Smooth muscle cell (in vitro differentiated cells): ENCODE measurements at regions not wholly inside any gene's neighbourhood (a gene's known extent, or its start where the extent isn't known, plus 50 kb on each side); places are given as distances from the start of the nearest gene placed in this dataset.
"Not testable (repeated sequence)": the region's sequence is repeated elsewhere in the genome, so short reads cannot be mapped to it uniquely, and the experiment has no call there.

Experiments used
- DNase-seq: peaks from one replicate; lab custom pipeline; 2025; ENCODE audit not compliant: unreplicated experiment; lab: John Stamatoyannopoulos, UW
- H2AFZ ChIP-seq: fragments of 200-600 bp; sonication (generic); 2 replicates; pipeline ENCODE4 v1.6.0; 2016; ENCODE audit warnings: antibody characterized with exemption, low read depth, mild to moderate bottlenecking
- H3F3A ChIP-seq: fragments of 200-600 bp; sonication (generic); 2 replicates; pipeline ENCODE4 v1.6.0; 2017; ENCODE audit warnings: antibody characterized with exemption, low read depth
- H3K27ac ChIP-seq: fragments of 200-600 bp; sonication (generic); 2 replicates; pipeline ENCODE4 v1.5.1; 2016; ENCODE audit warnings: low read depth, mild to moderate bottlenecking
- H3K27me3 ChIP-seq: fragments of 200-600 bp; sonication (generic); 2 replicates; pipeline ENCODE4 v1.6.1; 2016; ENCODE audit warnings: low read depth, mild to moderate bottlenecking
- H3K36me3 ChIP-seq: fragments of 200-600 bp; sonication (generic); 2 replicates; pipeline ENCODE4 v1.5.1; 2016; ENCODE audit warnings: low read depth
- H3K4me1 ChIP-seq: fragments of 200-600 bp; sonication (generic); 2 replicates; pipeline ENCODE4 v1.5.1; 2016; ENCODE audit warnings: low read depth
- H3K4me2 ChIP-seq: fragments of 200-600 bp; sonication (generic); 2 replicates; pipeline ENCODE4 v1.6.0; 2016; ENCODE audit warnings: mild to moderate bottlenecking
- H3K4me3 ChIP-seq: fragments of 200-600 bp; sonication (generic); 2 replicates; pipeline ENCODE4 v1.5.1; 2016; ENCODE audit warnings: mild to moderate bottlenecking
- H3K79me2 ChIP-seq: fragments of 200-600 bp; sonication (generic); 2 replicates; pipeline ENCODE4 v1.6.0; 2016; ENCODE audit warnings: low read depth, mild to moderate bottlenecking
- H3K9ac ChIP-seq: fragments of 200-600 bp; sonication (generic); 2 replicates; pipeline ENCODE4 v1.6.0; 2016; ENCODE audit warnings: low read depth
- H3K9me3 ChIP-seq: fragments of 200-600 bp; sonication (generic); replicated peaks from 2 replicates; pipeline ENCODE4 v1.5.1; 2016; ENCODE audit warnings: low read depth
- H4K20me1 ChIP-seq: fragments of 200-600 bp; sonication (generic); 2 replicates; pipeline ENCODE4 v1.6.0; 2016; ENCODE audit warnings: low read depth
- WGBS: methylation state at CpG from one replicate; pipeline ENCODE4 v1.1.7; 2016; ENCODE audit warnings: low lambda C conversion rate; 5-methylcytosine and 5-hydroxymethylcytosine counted together
- TF ChIP-seq, protein P1 (sequence below): fragments of 200-600 bp; sonication (generic); IDR thresholded peaks from 2 replicates; pipeline ENCODE4 v1.5.1; 2017; ENCODE audit warnings: borderline replicate concordance, mild to moderate bottlenecking, antibody characterized with exemption; ENCODE audit not compliant: insufficient read depth, poor library complexity, severe bottlenecking

DNA sequence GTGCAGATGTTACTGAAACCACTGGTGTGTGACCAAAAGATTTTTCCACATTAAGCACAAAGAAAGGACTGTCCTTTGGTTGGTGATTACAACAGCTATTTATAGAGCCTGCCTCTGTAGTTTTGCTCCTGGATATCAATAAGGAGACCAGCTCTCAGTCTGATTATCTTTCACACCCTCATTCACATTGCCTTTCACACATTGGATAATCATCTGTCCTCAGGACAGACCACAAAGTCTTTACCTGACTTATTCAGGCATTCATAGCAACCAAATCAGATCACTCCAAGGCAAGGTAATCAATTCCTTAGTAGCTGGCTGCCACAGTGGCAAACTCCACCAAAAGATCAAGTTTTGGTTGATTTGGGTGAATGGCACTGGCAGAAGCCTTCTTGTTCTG is 59.6 kb upstream of the CPSF6 start:
- no peaks in the 10 kb centered on the region for H3K79me2 ChIP-seq
- no peaks in the 10 kb centered on the region for H4K20me1 ChIP-seq
- no peak overlapping the region for H3K9ac ChIP-seq
- no peak overlapping the region for H3K4me3 ChIP-seq
- H3K36me3 ChIP-seq, result no peaks in the 10 kb centered on the region
- no peaks in the 10 kb centered on the region for H3F3A ChIP-seq
- H3K9me3 ChIP-seq, result no peaks in the 10 kb centered on the region
- H3K27ac ChIP-seq, result no peak overlapping the region
- TF ChIP-seq, protein P1, sequence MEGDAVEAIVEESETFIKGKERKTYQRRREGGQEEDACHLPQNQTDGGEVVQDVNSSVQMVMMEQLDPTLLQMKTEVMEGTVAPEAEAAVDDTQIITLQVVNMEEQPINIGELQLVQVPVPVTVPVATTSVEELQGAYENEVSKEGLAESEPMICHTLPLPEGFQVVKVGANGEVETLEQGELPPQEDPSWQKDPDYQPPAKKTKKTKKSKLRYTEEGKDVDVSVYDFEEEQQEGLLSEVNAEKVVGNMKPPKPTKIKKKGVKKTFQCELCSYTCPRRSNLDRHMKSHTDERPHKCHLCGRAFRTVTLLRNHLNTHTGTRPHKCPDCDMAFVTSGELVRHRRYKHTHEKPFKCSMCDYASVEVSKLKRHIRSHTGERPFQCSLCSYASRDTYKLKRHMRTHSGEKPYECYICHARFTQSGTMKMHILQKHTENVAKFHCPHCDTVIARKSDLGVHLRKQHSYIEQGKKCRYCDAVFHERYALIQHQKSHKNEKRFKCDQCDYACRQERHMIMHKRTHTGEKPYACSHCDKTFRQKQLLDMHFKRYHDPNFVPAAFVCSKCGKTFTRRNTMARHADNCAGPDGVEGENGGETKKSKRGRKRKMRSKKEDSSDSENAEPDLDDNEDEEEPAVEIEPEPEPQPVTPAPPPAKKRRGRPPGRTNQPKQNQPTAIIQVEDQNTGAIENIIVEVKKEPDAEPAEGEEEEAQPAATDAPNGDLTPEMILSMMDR, result no peak
- H2AFZ ChIP-seq, result no peak overlapping the region
- H3K27me3 ChIP-seq, result no peaks in the 10 kb centered on the region
- no peak for DNase-seq
- no peaks in the 10 kb centered on the region for H3K4me1 ChIP-seq
- H3K4me2 ChIP-seq, result no peak overlapping the region

DNA sequence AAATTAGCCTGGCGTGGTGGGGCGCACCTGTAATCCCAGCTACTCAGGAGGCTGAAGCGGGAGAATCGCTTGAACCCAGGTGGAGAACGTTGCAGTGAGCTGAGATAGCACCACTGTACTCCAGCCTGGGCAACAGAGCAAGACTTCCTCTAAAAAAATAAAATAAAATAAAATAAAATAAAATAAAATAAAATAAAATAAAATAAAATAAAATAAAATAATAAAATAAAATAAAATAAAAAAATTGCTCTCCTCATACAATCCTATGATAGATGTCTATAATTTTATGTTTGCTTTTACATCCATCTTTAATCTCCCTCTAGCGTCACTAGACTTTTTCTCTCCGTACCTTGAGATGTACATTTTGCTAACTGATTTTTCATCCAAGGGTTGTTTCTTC is 51.8 kb upstream of the CPSF6 start:
- not testable (repeated sequence) for H3F3A ChIP-seq
- 62% methylated on average over 7 of the region's 7 CpGs for WGBS

DNA sequence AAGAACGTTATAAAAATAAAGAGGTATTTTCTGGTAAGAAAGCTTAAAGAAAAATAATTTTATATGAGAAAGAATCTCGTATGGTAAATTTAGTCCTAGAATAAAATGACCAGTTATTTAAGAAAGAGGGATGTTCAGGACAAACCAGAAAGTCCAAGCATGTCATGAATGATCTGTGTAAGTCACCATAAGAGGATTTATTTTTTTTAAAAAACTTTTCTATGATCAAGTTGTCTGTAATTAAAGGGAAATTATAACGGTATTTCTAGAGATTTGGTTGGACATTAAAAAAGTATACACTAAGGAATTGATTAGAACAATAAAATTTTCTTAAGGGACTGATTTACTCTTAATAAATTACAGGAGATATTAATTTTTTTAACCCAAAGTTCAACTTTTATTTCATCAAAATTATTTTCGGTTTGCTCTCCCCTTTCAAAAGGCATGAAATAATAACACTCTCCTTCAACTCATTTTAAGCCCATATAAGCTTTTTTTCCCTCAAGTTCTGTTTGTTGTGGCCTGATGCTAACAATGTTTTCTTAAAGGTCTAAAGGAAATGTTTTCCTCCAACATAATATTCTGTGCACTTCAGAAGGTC is 49.9 kb upstream of the CPSF6 start:
- Histone ChIP-seq H2AFZ (no peak overlapping the region), H3K4me3 (no peak overlapping the region), H3K4me2 (no peak overlapping the region), H3K9ac (no peak overlapping the region), H3K36me3 (no peaks in the 10 kb centered on the region), H3F3A (no peaks in the 10 kb centered on the region), H3K9me3 (peaks cover 25% of the 10 kb centered on the region), H3K27ac (no peak overlapping the region), H3K79me2 (no peaks in the 10 kb centered on the region), H3K27me3 (no peaks in the 10 kb centered on the region), H3K4me1 (no peaks in the 10 kb centered on the region), H4K20me1 (no peaks in the 10 kb centered on the region)
- DNase-seq, result no peak
- WGBS, result 39% methylated on average over 4 of the region's 4 CpGs
- TF ChIP-seq, protein P1, result no peak

More for the DNA sequence above, 51.8 kb upstream of the CPSF6 start:
- H3K9me3 ChIP-seq, result peaks cover 25% of the 10 kb centered on the region
- H4K20me1 ChIP-seq, H3K9ac ChIP-seq, H2AFZ ChIP-seq, H3K36me3 ChIP-seq, H3K27ac ChIP-seq, H3K4me3 ChIP-seq, H3K79me2 ChIP-seq, H3K4me2 ChIP-seq, DNase-seq, H3K27me3 ChIP-seq, H3K4me1 ChIP-seq: not testable (repeated sequence)
